ENCODE measurements at regions not wholly inside any gene's neighbourhood (a gene's known extent, or its start where the extent isn't known, plus 50 kb on each side); places are given as distances from the start of the nearest gene placed in this dataset.

- no peak for TF ChIP-seq EZH2 (IDR thresholded peaks at IDR 0.05)
- TF ChIP-seq, protein P1, sequence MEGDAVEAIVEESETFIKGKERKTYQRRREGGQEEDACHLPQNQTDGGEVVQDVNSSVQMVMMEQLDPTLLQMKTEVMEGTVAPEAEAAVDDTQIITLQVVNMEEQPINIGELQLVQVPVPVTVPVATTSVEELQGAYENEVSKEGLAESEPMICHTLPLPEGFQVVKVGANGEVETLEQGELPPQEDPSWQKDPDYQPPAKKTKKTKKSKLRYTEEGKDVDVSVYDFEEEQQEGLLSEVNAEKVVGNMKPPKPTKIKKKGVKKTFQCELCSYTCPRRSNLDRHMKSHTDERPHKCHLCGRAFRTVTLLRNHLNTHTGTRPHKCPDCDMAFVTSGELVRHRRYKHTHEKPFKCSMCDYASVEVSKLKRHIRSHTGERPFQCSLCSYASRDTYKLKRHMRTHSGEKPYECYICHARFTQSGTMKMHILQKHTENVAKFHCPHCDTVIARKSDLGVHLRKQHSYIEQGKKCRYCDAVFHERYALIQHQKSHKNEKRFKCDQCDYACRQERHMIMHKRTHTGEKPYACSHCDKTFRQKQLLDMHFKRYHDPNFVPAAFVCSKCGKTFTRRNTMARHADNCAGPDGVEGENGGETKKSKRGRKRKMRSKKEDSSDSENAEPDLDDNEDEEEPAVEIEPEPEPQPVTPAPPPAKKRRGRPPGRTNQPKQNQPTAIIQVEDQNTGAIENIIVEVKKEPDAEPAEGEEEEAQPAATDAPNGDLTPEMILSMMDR (IDR thresholded peaks at IDR 0.05), result no peak
Measured at GRCh38 chr1:82844447-82844846, 1043.7 kb downstream of the ADGRL2 start.
